Liver (tissue), 3 donors: ENCODE measurements at regions not wholly inside any gene's neighbourhood (a gene's known extent, or its start where the extent isn't known, plus 50 kb on each side); places are given as distances from the start of the nearest gene placed in this dataset.

Experiments
- EGR1 ChIP-seq, 2 donors: IDR thresholded peaks; 2 replicates each; pipeline ENCODE4 v1.6.1; 2016 to 2018; ENCODE audit warnings: antibody characterized with exemption in 2 of 2, low read depth in 2 of 2
- RAD21 ChIP-seq, 2 donors: IDR thresholded peaks; 2 replicates each; pipeline ENCODE4 v1.6.1; 2016; ENCODE audit warnings: antibody characterized with exemption in 2 of 2, mild to moderate bottlenecking in 2 of 2
- SP1 ChIP-seq: IDR thresholded peaks from 2 replicates; pipeline ENCODE4 v1.6.1; 2018; ENCODE audit warnings: antibody characterized with exemption, mild to moderate bottlenecking
- TF ChIP-seq, protein P1 (sequence below): IDR thresholded peaks from 2 replicates; pipeline ENCODE4 v1.6.1; 2016; ENCODE audit warnings: antibody characterized with exemption
- TF ChIP-seq, protein P2 (sequence below): fragments of 150-350 bp; IDR thresholded peaks from 2 replicates; pipeline ENCODE4 v1.5.1; 2017; ENCODE audit warnings: improper control_type of control experiment, low read depth, low read length; ENCODE audit not compliant: missing input control
- TF ChIP-seq, protein P3 (sequence below): IDR thresholded peaks from 2 replicates; pipeline ENCODE4 v1.6.1; 2016; ENCODE audit warnings: antibody characterized with exemption, mild to moderate bottlenecking
- donor health status: healthy.
- donor health status: healthy.

DNA sequence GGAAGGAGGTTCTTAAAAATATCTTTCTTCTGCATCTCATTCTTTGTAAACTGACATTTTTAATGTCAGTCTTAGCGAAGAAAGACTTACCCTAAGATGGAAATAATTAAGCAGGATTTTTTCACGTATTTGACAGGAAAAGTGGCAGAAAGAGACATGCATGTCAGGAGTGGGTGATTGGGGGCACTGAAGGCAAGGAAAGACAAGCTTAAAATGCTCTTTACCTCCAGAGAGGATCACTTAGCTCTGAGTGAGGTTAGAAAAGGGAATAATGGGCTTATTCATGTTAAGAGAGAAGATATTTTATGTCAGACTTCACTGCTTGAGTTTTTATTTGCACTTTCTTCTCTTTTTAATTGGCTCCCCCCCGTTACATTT, 1358.2 kb upstream of the TMEM132C start:
- TF ChIP-seq, protein P1, sequence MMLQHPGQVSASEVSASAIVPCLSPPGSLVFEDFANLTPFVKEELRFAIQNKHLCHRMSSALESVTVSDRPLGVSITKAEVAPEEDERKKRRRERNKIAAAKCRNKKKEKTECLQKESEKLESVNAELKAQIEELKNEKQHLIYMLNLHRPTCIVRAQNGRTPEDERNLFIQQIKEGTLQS: no peak
- TF ChIP-seq, protein P2, sequence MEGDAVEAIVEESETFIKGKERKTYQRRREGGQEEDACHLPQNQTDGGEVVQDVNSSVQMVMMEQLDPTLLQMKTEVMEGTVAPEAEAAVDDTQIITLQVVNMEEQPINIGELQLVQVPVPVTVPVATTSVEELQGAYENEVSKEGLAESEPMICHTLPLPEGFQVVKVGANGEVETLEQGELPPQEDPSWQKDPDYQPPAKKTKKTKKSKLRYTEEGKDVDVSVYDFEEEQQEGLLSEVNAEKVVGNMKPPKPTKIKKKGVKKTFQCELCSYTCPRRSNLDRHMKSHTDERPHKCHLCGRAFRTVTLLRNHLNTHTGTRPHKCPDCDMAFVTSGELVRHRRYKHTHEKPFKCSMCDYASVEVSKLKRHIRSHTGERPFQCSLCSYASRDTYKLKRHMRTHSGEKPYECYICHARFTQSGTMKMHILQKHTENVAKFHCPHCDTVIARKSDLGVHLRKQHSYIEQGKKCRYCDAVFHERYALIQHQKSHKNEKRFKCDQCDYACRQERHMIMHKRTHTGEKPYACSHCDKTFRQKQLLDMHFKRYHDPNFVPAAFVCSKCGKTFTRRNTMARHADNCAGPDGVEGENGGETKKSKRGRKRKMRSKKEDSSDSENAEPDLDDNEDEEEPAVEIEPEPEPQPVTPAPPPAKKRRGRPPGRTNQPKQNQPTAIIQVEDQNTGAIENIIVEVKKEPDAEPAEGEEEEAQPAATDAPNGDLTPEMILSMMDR: no peak
- TF ChIP-seq, protein P3, sequence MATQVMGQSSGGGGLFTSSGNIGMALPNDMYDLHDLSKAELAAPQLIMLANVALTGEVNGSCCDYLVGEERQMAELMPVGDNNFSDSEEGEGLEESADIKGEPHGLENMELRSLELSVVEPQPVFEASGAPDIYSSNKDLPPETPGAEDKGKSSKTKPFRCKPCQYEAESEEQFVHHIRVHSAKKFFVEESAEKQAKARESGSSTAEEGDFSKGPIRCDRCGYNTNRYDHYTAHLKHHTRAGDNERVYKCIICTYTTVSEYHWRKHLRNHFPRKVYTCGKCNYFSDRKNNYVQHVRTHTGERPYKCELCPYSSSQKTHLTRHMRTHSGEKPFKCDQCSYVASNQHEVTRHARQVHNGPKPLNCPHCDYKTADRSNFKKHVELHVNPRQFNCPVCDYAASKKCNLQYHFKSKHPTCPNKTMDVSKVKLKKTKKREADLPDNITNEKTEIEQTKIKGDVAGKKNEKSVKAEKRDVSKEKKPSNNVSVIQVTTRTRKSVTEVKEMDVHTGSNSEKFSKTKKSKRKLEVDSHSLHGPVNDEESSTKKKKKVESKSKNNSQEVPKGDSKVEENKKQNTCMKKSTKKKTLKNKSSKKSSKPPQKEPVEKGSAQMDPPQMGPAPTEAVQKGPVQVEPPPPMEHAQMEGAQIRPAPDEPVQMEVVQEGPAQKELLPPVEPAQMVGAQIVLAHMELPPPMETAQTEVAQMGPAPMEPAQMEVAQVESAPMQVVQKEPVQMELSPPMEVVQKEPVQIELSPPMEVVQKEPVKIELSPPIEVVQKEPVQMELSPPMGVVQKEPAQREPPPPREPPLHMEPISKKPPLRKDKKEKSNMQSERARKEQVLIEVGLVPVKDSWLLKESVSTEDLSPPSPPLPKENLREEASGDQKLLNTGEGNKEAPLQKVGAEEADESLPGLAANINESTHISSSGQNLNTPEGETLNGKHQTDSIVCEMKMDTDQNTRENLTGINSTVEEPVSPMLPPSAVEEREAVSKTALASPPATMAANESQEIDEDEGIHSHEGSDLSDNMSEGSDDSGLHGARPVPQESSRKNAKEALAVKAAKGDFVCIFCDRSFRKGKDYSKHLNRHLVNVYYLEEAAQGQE: no peak
- no peak for TF ChIP-seq SP1
- TF ChIP-seq RAD21 (IDR thresholded peaks at IDR 0.05): no peak
- TF ChIP-seq EGR1 (IDR thresholded peaks at IDR 0.05; ENCODE audit: low read depth in 2 of 2): no peak
